NCI-H526 (cell line): ENCODE measurements at regions not wholly inside any gene's neighbourhood (a gene's known extent, or its start where the extent isn't known, plus 50 kb on each side); places are given as distances from the start of the nearest gene placed in this dataset.
"Not testable (repeated sequence)": the region's sequence is repeated elsewhere in the genome, so short reads cannot be mapped to it uniquely, and the experiment has no call there.

Experiments used
- DNase-seq, 2 experiments: peaks; one replicate each; lab custom pipeline; 2025; lab: John Stamatoyannopoulos, UW

DNA sequence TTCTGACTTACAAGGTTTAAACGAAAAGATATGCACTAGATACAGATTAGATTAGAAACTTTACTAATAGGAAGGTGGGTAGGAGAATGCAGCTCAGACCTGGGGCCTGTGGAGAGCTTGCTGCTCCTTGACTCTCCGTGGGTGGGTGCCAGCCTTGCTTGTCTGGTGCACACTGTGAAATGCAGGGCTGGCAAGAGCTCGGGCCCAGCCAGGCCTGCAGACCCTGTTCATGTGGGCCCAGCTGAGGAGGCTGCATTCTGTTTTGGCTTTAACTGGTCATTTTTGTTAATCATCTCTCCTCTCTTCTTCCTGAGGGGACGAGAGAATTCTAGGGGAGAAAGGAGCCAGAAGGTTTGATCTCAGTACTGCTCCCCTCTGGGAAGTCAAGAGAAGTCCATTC is 325.4 kb downstream of the QKI start:
- DNase-seq, result no peak

DNA sequence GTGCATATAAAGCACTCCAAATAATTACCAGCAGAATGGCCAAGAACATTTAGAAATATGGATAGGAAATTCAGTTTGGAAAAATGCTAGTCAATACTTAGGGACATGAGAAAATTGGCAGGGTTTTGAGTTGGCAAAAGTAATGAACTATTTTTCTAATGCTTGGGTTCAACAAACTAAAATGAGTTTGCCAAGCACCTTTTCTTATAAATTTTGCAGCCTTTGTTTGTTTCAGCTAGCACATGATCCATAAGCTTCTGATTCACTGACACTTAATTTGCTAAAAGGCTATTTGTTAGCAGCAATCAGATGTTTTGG is 324.8 kb downstream of the QKI start:
- no peak for DNase-seq

GRCh38 chr6:163738725-163739407 is 324.3 kb downstream of the QKI start:
- no peak for DNase-seq

GRCh38 chr6:163738304-163738703 is 323.8 kb downstream of the QKI start:
- DNase-seq, result no peak

DNA sequence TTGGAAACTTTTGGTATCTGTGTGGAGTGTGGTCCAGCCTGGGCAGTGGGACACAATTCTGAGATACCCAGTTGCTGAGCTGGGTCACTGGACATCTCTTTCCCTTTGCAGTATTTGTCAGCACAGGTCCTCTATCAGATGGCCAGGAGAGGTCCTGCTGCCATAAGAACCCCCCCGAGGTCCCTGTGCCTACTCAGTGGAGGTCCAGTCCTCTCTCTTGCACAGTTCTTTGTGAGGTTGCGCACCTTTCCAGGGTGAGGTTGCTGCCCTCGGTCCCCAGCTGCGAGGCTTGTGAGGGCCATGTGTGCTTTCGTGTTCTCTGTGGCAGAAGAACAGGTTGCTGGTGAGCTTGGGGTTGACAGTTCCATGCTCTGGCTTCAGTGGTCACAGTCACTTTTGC is 320.6 kb downstream of the QKI start:
- DNase-seq, result no peak

DNA sequence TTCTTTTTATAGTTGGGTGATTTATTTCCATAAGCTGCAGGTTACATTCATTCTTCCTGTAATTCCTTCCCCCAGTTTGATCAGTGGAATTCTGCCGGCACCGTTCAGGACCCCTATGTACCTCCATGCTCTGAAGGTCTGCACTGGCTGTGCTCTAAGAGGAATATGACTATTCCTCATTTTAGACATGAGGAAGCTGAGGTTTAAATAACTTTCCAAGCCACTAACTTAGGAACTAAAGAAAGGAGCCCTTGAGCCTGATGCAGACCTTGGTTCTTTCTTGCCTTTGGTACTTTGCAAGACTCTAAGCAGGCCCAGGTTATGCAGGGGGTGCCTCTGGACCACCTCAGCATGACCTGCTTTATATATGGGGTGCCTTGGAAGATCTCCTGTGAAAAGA is 318.5 kb downstream of the QKI start:
- no peak for DNase-seq

DNA sequence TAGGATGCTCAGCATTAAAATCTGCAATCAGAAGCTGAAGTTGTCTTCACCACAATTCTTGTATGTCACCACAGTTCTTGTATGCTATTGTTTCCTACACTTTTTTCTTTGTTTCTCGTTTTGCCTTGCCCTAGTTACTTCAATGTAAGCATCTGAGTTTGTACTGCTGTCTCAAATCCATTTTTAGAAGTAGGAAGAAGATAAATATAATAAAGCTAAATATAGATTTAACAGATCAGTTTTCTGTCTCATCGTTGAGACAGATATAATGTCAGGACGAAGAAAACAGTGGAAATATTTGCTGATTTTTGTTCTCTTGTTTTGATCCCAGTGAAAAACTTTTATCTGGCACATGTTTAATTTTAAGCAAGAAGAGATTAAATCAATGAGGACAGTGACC is 318.0 kb downstream of the QKI start:
- DNase-seq, result no peak

DNA sequence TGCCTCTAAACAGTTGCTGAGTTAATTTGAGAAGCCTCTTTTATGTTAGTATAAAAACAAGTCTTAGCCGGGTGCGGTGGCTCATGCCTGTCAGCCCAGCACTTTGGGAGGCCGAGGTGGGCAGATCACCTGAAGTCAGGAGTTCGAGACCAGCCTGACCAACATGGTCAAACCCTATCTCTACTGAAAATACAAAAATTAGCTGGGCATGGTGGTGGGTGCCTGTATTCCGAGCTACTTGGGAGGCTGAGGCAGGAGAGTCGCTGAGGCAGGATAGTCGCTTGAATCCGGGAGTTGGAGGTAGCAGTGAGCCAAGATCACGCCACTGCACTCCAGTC is 317.5 kb downstream of the QKI start:
- DNase-seq, result not testable (repeated sequence)

GRCh38 chr6:163731215-163732013 is 316.9 kb downstream of the QKI start:
- no peak for DNase-seq

- DNase-seq, result no peak
Observed at GRCh38 chr6:163730246-163731210, 316.0 kb downstream of the QKI start.

GRCh38 chr6:163729127-163729872 is 314.8 kb downstream of the QKI start:
- no peak for DNase-seq

GRCh38 chr6:163728442-163729126 is 314.1 kb downstream of the QKI start:
- no peak for DNase-seq

- no peak for DNase-seq
Observed at GRCh38 chr6:163726037-163726695, 311.6 kb downstream of the QKI start.

DNA sequence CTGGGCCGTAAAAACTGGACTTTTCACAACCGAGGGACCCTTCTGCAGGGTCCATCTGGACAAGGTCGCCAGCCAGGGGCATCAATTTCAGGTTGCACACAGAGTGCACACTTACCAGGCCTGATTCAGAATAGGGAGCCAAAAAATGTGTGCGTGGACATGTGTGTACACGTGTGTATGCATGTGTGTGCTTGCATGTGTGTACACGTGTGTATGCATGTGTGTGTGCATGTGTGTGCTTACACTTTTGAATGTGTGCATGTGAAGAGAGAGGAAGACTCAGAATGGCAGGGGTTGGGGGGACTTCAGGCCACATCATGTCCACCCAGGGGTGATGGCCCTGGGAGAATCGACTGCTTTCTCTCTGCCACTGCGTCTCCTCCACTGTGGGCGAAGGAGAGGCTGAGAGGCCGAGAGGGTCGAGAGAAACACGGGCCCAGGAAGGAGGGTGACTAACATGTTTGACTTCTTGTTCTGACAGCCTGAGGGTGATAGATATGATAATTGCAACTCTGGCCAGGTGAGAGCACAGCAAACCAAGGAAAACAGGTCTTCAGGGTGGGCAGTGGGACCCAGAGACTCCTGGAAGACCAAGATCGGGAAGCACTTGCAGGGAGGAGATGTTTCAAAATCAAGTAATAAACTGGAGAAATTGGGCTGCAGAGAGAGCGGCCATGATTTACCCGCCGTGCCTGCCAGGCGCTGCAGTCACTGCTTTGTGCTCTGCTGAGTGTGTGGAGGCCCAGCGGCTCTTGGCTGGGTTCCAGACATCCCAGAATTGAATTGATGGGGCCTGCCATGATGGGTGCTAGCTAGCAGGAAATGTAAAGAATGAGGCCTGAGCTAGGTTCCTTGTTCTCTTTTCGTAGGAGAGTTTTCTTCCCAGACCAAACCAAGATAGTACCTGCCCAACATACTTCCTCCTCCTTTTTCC is 310.8 kb downstream of the QKI start:
- no peak for DNase-seq

- no peak for DNase-seq
Observed at GRCh38 chr6:163724196-163724595, 309.7 kb downstream of the QKI start.

GRCh38 chr6:163723759-163724158 is 309.2 kb downstream of the QKI start:
- DNase-seq, result no peak

- no peak for DNase-seq
Observed at GRCh38 chr6:163721922-163722692, 307.6 kb downstream of the QKI start.

- no peak for DNase-seq
Observed at GRCh38 chr6:163721435-163721834, 306.9 kb downstream of the QKI start.
